ENCODE measurements at regions not wholly inside any gene's neighbourhood (a gene's known extent, or its start where the extent isn't known, plus 50 kb on each side); places are given as distances from the start of the nearest gene placed in this dataset.

- no peak for TF ChIP-seq SPEN (CRISPR knock-in tag; IDR thresholded peaks at IDR 0.05; ENCODE audit: low read depth)
- no peak for TF ChIP-seq ARNT2 (CRISPR knock-in tag; IDR thresholded peaks at IDR 0.05; ENCODE audit: low read depth)
- TF ChIP-seq TOE1 (CRISPR knock-in tag; IDR thresholded peaks at IDR 0.05): no peak
- TF ChIP-seq SP1 (IDR thresholded peaks at IDR 0.05): no peak
- no peak for TF ChIP-seq SP1 (CRISPR knock-in tag; IDR thresholded peaks at IDR 0.05)
- TF ChIP-seq, protein P1, sequence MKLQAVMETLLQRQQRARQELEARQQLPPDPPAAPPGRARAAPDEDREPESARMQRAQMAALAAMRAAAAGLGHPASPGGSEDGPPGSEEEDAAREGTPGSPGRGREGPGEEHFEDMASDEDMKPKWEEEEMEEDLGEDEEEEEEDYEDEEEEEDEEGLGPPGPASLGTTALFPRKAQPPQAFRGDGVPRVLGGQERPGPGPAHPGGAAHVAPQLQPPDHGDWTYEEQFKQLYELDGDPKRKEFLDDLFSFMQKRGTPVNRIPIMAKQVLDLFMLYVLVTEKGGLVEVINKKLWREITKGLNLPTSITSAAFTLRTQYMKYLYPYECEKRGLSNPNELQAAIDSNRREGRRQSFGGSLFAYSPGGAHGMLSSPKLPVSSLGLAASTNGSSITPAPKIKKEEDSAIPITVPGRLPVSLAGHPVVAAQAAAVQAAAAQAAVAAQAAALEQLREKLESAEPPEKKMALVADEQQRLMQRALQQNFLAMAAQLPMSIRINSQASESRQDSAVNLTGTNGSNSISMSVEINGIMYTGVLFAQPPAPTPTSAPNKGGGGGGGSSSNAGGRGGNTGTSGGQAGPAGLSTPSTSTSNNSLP (IDR thresholded peaks at IDR 0.05; ENCODE audit: low read depth, low read length): no peak
- TF ChIP-seq ZNF329 (CRISPR knock-in tag; IDR thresholded peaks at IDR 0.05; ENCODE audit: low read depth): no peak
These were observed 680.0 kb downstream of the EPHA4 start (continued) for GRCh38 chr2:220892018-220892634.

- Histone ChIP-seq H3K4me3 (replicated peaks in 1 of 3; ENCODE audit: insufficient read depth in 1 of 3, low read depth in 2 of 3, low read length in 3 of 3) (no peak overlapping the region), H3K4me1 (ENCODE audit: insufficient read depth, low read length) (no peaks in the 10 kb centered on the region), H3K79me2 (ENCODE audit: insufficient read depth, low read length) (no peaks in the 10 kb centered on the region), H3K27ac (ENCODE audit: extremely low read length, insufficient read depth, low read length) (no peak overlapping the region), H2AFZ (ENCODE audit: low read length) (no peak overlapping the region), H3K9me3 (ENCODE audit: low read length) (peaks cover 62% of the 10 kb centered on the region), H3K36me3 (replicated peaks in 1 of 2; ENCODE audit: control insufficient read depth in 1 of 2, insufficient read depth in 2 of 2, low read length in 2 of 2) (no peaks in the 10 kb centered on the region), H3K4me2 (ENCODE audit: low read depth, low read length) (no peak overlapping the region), H3K27me3 (ENCODE audit: control insufficient read depth in 1 of 2, insufficient read depth in 2 of 2, low read length in 2 of 2) (no peaks in the 10 kb centered on the region), H3K9ac (ENCODE audit: insufficient read depth, low read depth, low read length) (no peak overlapping the region), H4K20me1 (ENCODE audit: insufficient read depth, low read length) (no peaks in the 10 kb centered on the region)
- DNase-seq (ENCODE audit: low spot score): no peak
- WGBS (ENCODE audit: low lambda C conversion rate): 38% methylated on average over 2 of the region's 2 CpGs
- ChIA-PET CTCF (ENCODE audit: low intra/inter-chr PET ratio, low total read pairs) (no interaction called here), POLR2A (no interaction called here)
- TF ChIP-seq MAFK (conservative IDR thresholded peaks at IDR 0.05 in 1 of 2, IDR thresholded peaks at IDR 0.05 in 1 of 2; ENCODE audit: low read length in 2 of 2) (0 out of 4 replicates have a peak, but pooled peaks of 1 of the 2 experiments have one; percentile 7), FOXP1 (IDR thresholded peaks at IDR 0.05) (no peak), FOXP1 (CRISPR knock-in tag; IDR thresholded peaks at IDR 0.05) (no peak), STAT5B (CRISPR knock-in tag; IDR thresholded peaks at IDR 0.05) (no peak), MXD1 (CRISPR knock-in tag; IDR thresholded peaks at IDR 0.05) (no peak), ZNF30 (CRISPR knock-in tag; IDR thresholded peaks at IDR 0.05) (no peak)
- no peak for ATAC-seq
- FAIRE-seq: no peak
- intact Hi-C loops (cut with micrococcal nuclease; ENCODE audit: unreplicated experiment): no loop called here
- in situ Hi-C loops (cut with HindIII; ENCODE audit: extremely low pct_ligation_motif_present, low pct_unique_long_range_greater_than_20kb): no loop called here
- BruUV-seq (replicated peaks): no TSS peak
These were observed 678.7 kb downstream of the EPHA4 start for GRCh38 chr2:220893411-220893810.
